NOMO-1 treated with dmso at 0.1 percent for 144 hours (cell line): ENCODE measurements at regions not wholly inside any gene's neighbourhood (a gene's known extent, or its start where the extent isn't known, plus 50 kb on each side); places are given as distances from the start of the nearest gene placed in this dataset.

Experiments
- DNase-seq: peaks from one replicate; lab custom pipeline; 2025; ENCODE audit not compliant: unreplicated experiment; lab: John Stamatoyannopoulos, UW

GRCh38 chr3:193978030-193978429, 157.9 kb upstream of the HES1 start:
- DNase-seq, result no peak

- DNase-seq, result no peak
These were observed 157.5 kb upstream of the HES1 start for GRCh38 chr3:193978486-193978885.

- DNase-seq, result no peak
These were observed 155.6 kb upstream of the HES1 start for GRCh38 chr3:193980326-193980725.

- no peak for DNase-seq
These were observed 155.0 kb upstream of the HES1 start for GRCh38 chr3:193980905-193981304.

GRCh38 chr3:193981504-193981903, 154.4 kb upstream of the HES1 start:
- DNase-seq, result no peak

GRCh38 chr3:193982258-193982659, 153.7 kb upstream of the HES1 start:
- no peak for DNase-seq

- DNase-seq, result no peak
These were observed 151.8 kb upstream of the HES1 start for GRCh38 chr3:193983846-193984818.

GRCh38 chr3:193984876-193985275, 151.1 kb upstream of the HES1 start:
- no peak for DNase-seq

GRCh38 chr3:193987186-193987585, 148.8 kb upstream of the HES1 start:
- no peak for DNase-seq

GRCh38 chr3:193989186-193989585, 146.8 kb upstream of the HES1 start:
- no peak for DNase-seq

GRCh38 chr3:193991666-193992424, 144.1 kb upstream of the HES1 start:
- DNase-seq, result no peak

GRCh38 chr3:193992425-193993037, 143.4 kb upstream of the HES1 start:
- DNase-seq, result no peak

GRCh38 chr3:193996221-193996620, 139.7 kb upstream of the HES1 start:
- no peak for DNase-seq

- DNase-seq, result no peak
These were observed 139.3 kb upstream of the HES1 start for GRCh38 chr3:193996641-193997089.

GRCh38 chr3:193997228-193998122, 138.5 kb upstream of the HES1 start:
- DNase-seq, result no peak

GRCh38 chr3:193998123-193998448, 137.9 kb upstream of the HES1 start:
- DNase-seq, result no peak

- no peak for DNase-seq
These were observed 137.2 kb upstream of the HES1 start for GRCh38 chr3:193998628-193999195.

GRCh38 chr3:194000100-194000499, 135.8 kb upstream of the HES1 start:
- no peak for DNase-seq

GRCh38 chr3:194000712-194001111, 135.2 kb upstream of the HES1 start:
- no peak for DNase-seq

- no peak for DNase-seq
These were observed 134.1 kb upstream of the HES1 start for GRCh38 chr3:194001728-194002459.
